Femur (tissue), 1 donor: ENCODE measurements at regions not wholly inside any gene's neighbourhood (a gene's known extent, or its start where the extent isn't known, plus 50 kb on each side); places are given as distances from the start of the nearest gene placed in this dataset.
A peak's percentile ranks its signal among the peaks of the same experiment; 100 is the strongest.
"Not testable (repeated sequence)": the region's sequence is repeated elsewhere in the genome, so short reads cannot be mapped to it uniquely, and the experiment has no call there.

Source experiments
- DNase-seq: peaks from one replicate; pipeline ENCODE4 v3.0.0-alpha.2; 2017

GRCh38 chr12:13433768-13434167, 237.2 kb downstream of the EMP1 start:
- DNase-seq, result no peak

GRCh38 chr12:13431041-13431440, 234.5 kb downstream of the EMP1 start:
- no peak for DNase-seq

- peak; percentile 54 for DNase-seq
Measured at GRCh38 chr12:13428538-13429265, 232.2 kb downstream of the EMP1 start.

GRCh38 chr12:13425766-13426165, 229.2 kb downstream of the EMP1 start:
- DNase-seq, result no peak

- no peak for DNase-seq
Measured at GRCh38 chr12:13422291-13422690, 225.8 kb downstream of the EMP1 start.

- DNase-seq, result no peak
Measured at GRCh38 chr12:13417516-13417915, 221.0 kb downstream of the EMP1 start.

GRCh38 chr12:13411287-13411686, 214.8 kb downstream of the EMP1 start:
- DNase-seq, result no peak

GRCh38 chr12:13405961-13406703, 209.6 kb downstream of the EMP1 start:
- no peak for DNase-seq

GRCh38 chr12:13404631-13405473, 208.3 kb downstream of the EMP1 start:
- DNase-seq, result no peak

- DNase-seq, result no peak
Measured at GRCh38 chr12:13404111-13404628, 207.6 kb downstream of the EMP1 start.

GRCh38 chr12:13391375-13391774, 194.8 kb downstream of the EMP1 start:
- not testable (repeated sequence) for DNase-seq

GRCh38 chr12:13390918-13391317, 194.4 kb downstream of the EMP1 start:
- no peak for DNase-seq

- DNase-seq, result peak; percentile 94
Measured at GRCh38 chr12:13390381-13390861, 193.9 kb downstream of the EMP1 start.

- no peak for DNase-seq
Measured at GRCh38 chr12:13387101-13387500, 190.6 kb downstream of the EMP1 start.

- DNase-seq, result no peak
Measured at GRCh38 chr12:13386323-13387039, 190.0 kb downstream of the EMP1 start.

GRCh38 chr12:13383379-13383778, 186.9 kb downstream of the EMP1 start:
- DNase-seq, result no peak

GRCh38 chr12:13380297-13380696, 183.8 kb downstream of the EMP1 start:
- DNase-seq, result no peak

GRCh38 chr12:13379531-13380188, 183.1 kb downstream of the EMP1 start:
- no peak for DNase-seq

GRCh38 chr12:13377698-13378097, 181.2 kb downstream of the EMP1 start:
- no peak for DNase-seq

- DNase-seq, result no peak
Measured at GRCh38 chr12:13376610-13377373, 180.3 kb downstream of the EMP1 start.
